Liver (tissue), 8 donors: ENCODE measurements at regions not wholly inside any gene's neighbourhood (a gene's known extent, or its start where the extent isn't known, plus 50 kb on each side); places are given as distances from the start of the nearest gene placed in this dataset.

Experiments
- DNase-seq: peaks from one replicate; pipeline ENCODE4 v3.0.0-alpha.2; 2017; ENCODE audit warnings: low spot score
- H3K27ac ChIP-seq, 2 donors: one replicate each; pipeline ENCODE4 v1.7.0; 2013; ENCODE audit warnings: inconsistent platforms in 2 of 2, low read length in 2 of 2, control low read depth in 1 of 2, low read depth in 1 of 2, mild to moderate bottlenecking in 1 of 2
- H3K27me3 ChIP-seq, 4 donors: one replicate each; pipeline versions ENCODE4 v1.6.1 to v1.7.0; 2013; ENCODE audit warnings: low read length in 3 of 4, inconsistent platforms in 1 of 4, mild to moderate bottlenecking in 1 of 4, moderate library complexity in 1 of 4; ENCODE audit not compliant: control insufficient read depth in 4 of 4, insufficient read depth in 4 of 4
- H3K36me3 ChIP-seq, 4 donors: one replicate each; pipeline versions ENCODE4 v1.6.1 to v1.7.0; 2013; ENCODE audit warnings: low read length in 3 of 4, mild to moderate bottlenecking in 3 of 4, low read depth in 1 of 4, moderate library complexity in 1 of 4; ENCODE audit not compliant: control insufficient read depth in 4 of 4, insufficient read depth in 3 of 4
- H3K4me1 ChIP-seq, 4 donors: one replicate each; pipeline versions ENCODE4 v1.6.1 to v1.7.0; 2013; ENCODE audit warnings: low read length in 3 of 4, mild to moderate bottlenecking in 3 of 4, moderate library complexity in 1 of 4; ENCODE audit not compliant: control insufficient read depth in 4 of 4, insufficient read depth in 4 of 4
- H3K4me3 ChIP-seq, 3 donors: one replicate each; pipeline versions ENCODE4 v1.6.1 to v1.7.0; 2013; ENCODE audit warnings: low read length in 3 of 3, control low read depth in 1 of 3, low read depth in 1 of 3, mild to moderate bottlenecking in 1 of 3
- H3K9ac ChIP-seq, 2 donors: one replicate each; pipeline ENCODE4 v1.7.0; 2013; ENCODE audit warnings: low read length in 2 of 2, mild to moderate bottlenecking in 2 of 2, moderate library complexity in 2 of 2, control low read depth in 1 of 2, low read depth in 1 of 2
- H3K9me3 ChIP-seq, 4 donors: one replicate each; pipeline versions ENCODE4 v1.6.1 to v1.7.0; 2013; ENCODE audit warnings: low read length in 3 of 4; ENCODE audit not compliant: control insufficient read depth in 4 of 4
- EGR1 ChIP-seq, 2 donors: IDR thresholded peaks; 2 replicates each; pipeline ENCODE4 v1.6.1; 2016 to 2018; ENCODE audit warnings: antibody characterized with exemption in 2 of 2, low read depth in 2 of 2
- FOXA1 ChIP-seq: IDR thresholded peaks from 2 replicates; pipeline ENCODE4 v1.6.1; 2016; ENCODE audit warnings: antibody characterized with exemption
- FOXA2 ChIP-seq: IDR thresholded peaks from 2 replicates; pipeline ENCODE4 v1.6.1; 2016; ENCODE audit warnings: antibody characterized with exemption
- GABPA ChIP-seq, 2 donors: IDR thresholded peaks in 1 of 2; conservative IDR thresholded peaks in 1 of 2; 2 replicates each; pipeline ENCODE4 v1.6.1; 2016; ENCODE audit warnings: antibody characterized with exemption in 2 of 2, mild to moderate bottlenecking in 1 of 2, moderate library complexity in 1 of 2
- HNF4A ChIP-seq, 2 donors: conservative IDR thresholded peaks; 2 replicates each; pipeline ENCODE4 v1.6.1; 2016; ENCODE audit warnings: antibody characterized with exemption in 2 of 2, mild to moderate bottlenecking in 2 of 2
- HNF4G ChIP-seq: IDR thresholded peaks from 2 replicates; pipeline ENCODE4 v1.6.1; 2016; ENCODE audit warnings: antibody characterized with exemption
- JUND ChIP-seq, 2 donors: IDR thresholded peaks; 2 replicates each; pipeline ENCODE4 v1.6.1; 2016; ENCODE audit warnings: antibody characterized with exemption in 2 of 2
- NR2F2 ChIP-seq: IDR thresholded peaks from 2 replicates; pipeline ENCODE4 v1.6.1; 2016; ENCODE audit warnings: antibody characterized with exemption
- RAD21 ChIP-seq, 2 donors: IDR thresholded peaks; 2 replicates each; pipeline ENCODE4 v1.6.1; 2016; ENCODE audit warnings: antibody characterized with exemption in 2 of 2, mild to moderate bottlenecking in 2 of 2
- RXRA ChIP-seq, 2 donors: IDR thresholded peaks; 2 replicates each; pipeline ENCODE4 v1.6.1; 2017 to 2018; ENCODE audit warnings: antibody characterized with exemption in 2 of 2, mild to moderate bottlenecking in 1 of 2
- SP1 ChIP-seq: IDR thresholded peaks from 2 replicates; pipeline ENCODE4 v1.6.1; 2018; ENCODE audit warnings: antibody characterized with exemption, mild to moderate bottlenecking
- TAF1 ChIP-seq: conservative IDR thresholded peaks from 2 replicates; pipeline ENCODE4 v1.6.1; 2016; ENCODE audit warnings: antibody characterized with exemption, mild to moderate bottlenecking
- YY1 ChIP-seq: IDR thresholded peaks from 2 replicates; pipeline ENCODE4 v1.6.1; 2016; ENCODE audit warnings: antibody characterized with exemption, mild to moderate bottlenecking
- WGBS: extraction: QIAGEN DNeasy Blood & Tissue Kit; methylation state at CpG from one replicate; pipeline ENCODE4 v1.1.7; 2013; 5-methylcytosine and 5-hydroxymethylcytosine counted together
- TF ChIP-seq, protein P1 (sequence below): IDR thresholded peaks from 2 replicates; pipeline ENCODE4 v1.6.1; 2016; ENCODE audit warnings: antibody characterized with exemption
- TF ChIP-seq, protein P2 (sequence below): IDR thresholded peaks from 2 replicates; pipeline ENCODE4 v1.6.1; 2016; ENCODE audit warnings: antibody characterized with exemption
- TF ChIP-seq, protein P3 (sequence below): IDR thresholded peaks from 2 replicates; pipeline ENCODE4 v1.6.1; 2016; ENCODE audit warnings: antibody characterized with exemption
- TF ChIP-seq, protein P4 (sequence below): fragments of 150-350 bp; IDR thresholded peaks from 2 replicates; pipeline ENCODE4 v1.5.1; 2017; ENCODE audit warnings: improper control_type of control experiment, low read depth, low read length; ENCODE audit not compliant: missing input control
- TF ChIP-seq, protein P5 (sequence below): IDR thresholded peaks from 2 replicates; pipeline ENCODE4 v1.6.1; 2016; ENCODE audit warnings: antibody characterized with exemption, mild to moderate bottlenecking
- donor health status: healthy.
- donor health status: healthy.
- donor health status: healthy.
- donor health status: healthy.
- donor health status: healthy.

DNA sequence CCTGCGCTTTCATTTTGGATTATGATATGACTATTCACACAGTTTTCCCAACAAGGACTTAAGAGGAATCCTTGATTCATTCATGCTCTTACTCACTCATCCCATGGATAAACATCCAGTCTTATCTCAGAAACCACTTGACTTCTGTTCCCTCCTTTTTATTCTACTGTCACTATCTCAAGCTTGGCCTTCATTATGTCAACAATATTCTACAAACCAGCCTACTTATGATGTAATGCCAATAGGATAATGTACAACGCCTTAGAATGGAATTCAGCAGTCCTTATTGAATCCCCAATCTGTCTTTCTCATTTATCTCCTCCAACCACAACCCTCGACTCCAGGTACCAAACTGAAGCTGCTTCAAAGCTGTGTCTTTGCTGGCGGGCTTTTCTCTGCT lies 448.5 kb downstream of the PDZRN4 start (continued):
- TF ChIP-seq, protein P1, sequence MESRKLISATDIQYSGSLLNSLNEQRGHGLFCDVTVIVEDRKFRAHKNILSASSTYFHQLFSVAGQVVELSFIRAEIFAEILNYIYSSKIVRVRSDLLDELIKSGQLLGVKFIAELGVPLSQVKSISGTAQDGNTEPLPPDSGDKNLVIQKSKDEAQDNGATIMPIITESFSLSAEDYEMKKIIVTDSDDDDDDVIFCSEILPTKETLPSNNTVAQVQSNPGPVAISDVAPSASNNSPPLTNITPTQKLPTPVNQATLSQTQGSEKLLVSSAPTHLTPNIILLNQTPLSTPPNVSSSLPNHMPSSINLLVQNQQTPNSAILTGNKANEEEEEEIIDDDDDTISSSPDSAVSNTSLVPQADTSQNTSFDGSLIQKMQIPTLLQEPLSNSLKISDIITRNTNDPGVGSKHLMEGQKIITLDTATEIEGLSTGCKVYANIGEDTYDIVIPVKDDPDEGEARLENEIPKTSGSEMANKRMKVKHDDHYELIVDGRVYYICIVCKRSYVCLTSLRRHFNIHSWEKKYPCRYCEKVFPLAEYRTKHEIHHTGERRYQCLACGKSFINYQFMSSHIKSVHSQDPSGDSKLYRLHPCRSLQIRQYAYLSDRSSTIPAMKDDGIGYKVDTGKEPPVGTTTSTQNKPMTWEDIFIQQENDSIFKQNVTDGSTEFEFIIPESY: no peak
- TF ChIP-seq YY1 (no peak), GABPA (IDR thresholded peaks at IDR 0.05 in 1 of 2, conservative IDR thresholded peaks at IDR 0.05 in 1 of 2) (no peak), FOXA2 (no peak), EGR1 (IDR thresholded peaks at IDR 0.05; ENCODE audit: low read depth in 2 of 2) (no peak), NR2F2 (no peak), RXRA (IDR thresholded peaks at IDR 0.05) (no peak), HNF4G (no peak), JUND (IDR thresholded peaks at IDR 0.05) (no peak), TAF1 (no peak), HNF4A (conservative IDR thresholded peaks at IDR 0.05) (no peak)
- TF ChIP-seq, protein P2, sequence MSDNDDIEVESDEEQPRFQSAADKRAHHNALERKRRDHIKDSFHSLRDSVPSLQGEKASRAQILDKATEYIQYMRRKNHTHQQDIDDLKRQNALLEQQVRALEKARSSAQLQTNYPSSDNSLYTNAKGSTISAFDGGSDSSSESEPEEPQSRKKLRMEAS: no peak
- TF ChIP-seq, protein P3, sequence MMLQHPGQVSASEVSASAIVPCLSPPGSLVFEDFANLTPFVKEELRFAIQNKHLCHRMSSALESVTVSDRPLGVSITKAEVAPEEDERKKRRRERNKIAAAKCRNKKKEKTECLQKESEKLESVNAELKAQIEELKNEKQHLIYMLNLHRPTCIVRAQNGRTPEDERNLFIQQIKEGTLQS: no peak

DNA sequence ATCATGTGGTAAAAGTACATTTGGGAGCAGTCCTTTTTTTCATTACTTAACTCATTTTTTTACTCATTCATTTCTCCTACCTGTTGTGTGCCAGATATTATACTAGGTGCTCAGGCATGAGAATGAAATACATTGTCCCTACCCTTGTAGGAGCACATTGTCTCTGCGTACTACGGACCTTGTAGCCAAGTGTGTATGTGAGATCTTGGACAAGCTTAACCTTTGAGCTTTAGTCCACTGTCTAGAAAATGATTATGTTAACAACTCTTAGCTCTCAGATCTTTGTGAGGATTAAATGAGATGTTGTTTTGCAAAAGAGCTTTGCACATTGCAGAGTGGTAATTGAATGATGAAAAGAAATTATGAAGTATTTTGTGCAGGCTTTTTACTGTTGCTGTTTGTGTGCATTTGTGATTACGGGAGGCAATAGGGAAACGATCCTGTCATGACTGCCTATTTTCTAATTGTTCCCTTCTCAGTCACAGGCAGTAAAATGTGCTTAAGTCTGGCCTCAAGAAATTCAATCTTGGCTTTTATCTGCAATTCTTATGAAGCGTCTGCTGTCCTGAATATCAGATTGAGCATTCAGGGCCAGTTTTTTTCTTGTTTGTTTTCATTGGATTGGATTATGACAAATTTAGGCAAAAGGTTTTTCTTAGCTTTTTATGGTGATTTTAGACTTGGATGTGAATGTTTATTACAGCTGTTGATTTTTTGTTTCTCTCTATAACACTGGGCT lies 447.7 kb downstream of the PDZRN4 start:
- H3K36me3 ChIP-seq: no peaks in the 10 kb centered on the region
- H3K9ac ChIP-seq: no peak overlapping the region
- DNase-seq: no peak
- no peak overlapping the region for H3K4me3 ChIP-seq
- H3K9me3 ChIP-seq: peaks cover 0 to 2% (median 0%) of the 10 kb centered on the region in 4 donors
- no peaks in the 10 kb centered on the region for H3K27me3 ChIP-seq
- no peaks in the 10 kb centered on the region for H3K4me1 ChIP-seq
- TF ChIP-seq HNF4A (conservative IDR thresholded peaks at IDR 0.05): no peak
- TF ChIP-seq, protein P4, sequence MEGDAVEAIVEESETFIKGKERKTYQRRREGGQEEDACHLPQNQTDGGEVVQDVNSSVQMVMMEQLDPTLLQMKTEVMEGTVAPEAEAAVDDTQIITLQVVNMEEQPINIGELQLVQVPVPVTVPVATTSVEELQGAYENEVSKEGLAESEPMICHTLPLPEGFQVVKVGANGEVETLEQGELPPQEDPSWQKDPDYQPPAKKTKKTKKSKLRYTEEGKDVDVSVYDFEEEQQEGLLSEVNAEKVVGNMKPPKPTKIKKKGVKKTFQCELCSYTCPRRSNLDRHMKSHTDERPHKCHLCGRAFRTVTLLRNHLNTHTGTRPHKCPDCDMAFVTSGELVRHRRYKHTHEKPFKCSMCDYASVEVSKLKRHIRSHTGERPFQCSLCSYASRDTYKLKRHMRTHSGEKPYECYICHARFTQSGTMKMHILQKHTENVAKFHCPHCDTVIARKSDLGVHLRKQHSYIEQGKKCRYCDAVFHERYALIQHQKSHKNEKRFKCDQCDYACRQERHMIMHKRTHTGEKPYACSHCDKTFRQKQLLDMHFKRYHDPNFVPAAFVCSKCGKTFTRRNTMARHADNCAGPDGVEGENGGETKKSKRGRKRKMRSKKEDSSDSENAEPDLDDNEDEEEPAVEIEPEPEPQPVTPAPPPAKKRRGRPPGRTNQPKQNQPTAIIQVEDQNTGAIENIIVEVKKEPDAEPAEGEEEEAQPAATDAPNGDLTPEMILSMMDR: no peak
- TF ChIP-seq RAD21 (IDR thresholded peaks at IDR 0.05): no peak
- TF ChIP-seq FOXA1: no peak
- TF ChIP-seq NR2F2: no peak
- no peak for TF ChIP-seq EGR1 (IDR thresholded peaks at IDR 0.05; ENCODE audit: low read depth in 2 of 2)
- TF ChIP-seq, protein P2: no peak
- TF ChIP-seq JUND (IDR thresholded peaks at IDR 0.05): no peak
- TF ChIP-seq SP1: no peak
- TF ChIP-seq, protein P1: no peak
- TF ChIP-seq HNF4G: no peak
- TF ChIP-seq, protein P3: no peak
- no peak for TF ChIP-seq TAF1
- TF ChIP-seq GABPA (IDR thresholded peaks at IDR 0.05 in 1 of 2, conservative IDR thresholded peaks at IDR 0.05 in 1 of 2): no peak
- TF ChIP-seq, protein P5, sequence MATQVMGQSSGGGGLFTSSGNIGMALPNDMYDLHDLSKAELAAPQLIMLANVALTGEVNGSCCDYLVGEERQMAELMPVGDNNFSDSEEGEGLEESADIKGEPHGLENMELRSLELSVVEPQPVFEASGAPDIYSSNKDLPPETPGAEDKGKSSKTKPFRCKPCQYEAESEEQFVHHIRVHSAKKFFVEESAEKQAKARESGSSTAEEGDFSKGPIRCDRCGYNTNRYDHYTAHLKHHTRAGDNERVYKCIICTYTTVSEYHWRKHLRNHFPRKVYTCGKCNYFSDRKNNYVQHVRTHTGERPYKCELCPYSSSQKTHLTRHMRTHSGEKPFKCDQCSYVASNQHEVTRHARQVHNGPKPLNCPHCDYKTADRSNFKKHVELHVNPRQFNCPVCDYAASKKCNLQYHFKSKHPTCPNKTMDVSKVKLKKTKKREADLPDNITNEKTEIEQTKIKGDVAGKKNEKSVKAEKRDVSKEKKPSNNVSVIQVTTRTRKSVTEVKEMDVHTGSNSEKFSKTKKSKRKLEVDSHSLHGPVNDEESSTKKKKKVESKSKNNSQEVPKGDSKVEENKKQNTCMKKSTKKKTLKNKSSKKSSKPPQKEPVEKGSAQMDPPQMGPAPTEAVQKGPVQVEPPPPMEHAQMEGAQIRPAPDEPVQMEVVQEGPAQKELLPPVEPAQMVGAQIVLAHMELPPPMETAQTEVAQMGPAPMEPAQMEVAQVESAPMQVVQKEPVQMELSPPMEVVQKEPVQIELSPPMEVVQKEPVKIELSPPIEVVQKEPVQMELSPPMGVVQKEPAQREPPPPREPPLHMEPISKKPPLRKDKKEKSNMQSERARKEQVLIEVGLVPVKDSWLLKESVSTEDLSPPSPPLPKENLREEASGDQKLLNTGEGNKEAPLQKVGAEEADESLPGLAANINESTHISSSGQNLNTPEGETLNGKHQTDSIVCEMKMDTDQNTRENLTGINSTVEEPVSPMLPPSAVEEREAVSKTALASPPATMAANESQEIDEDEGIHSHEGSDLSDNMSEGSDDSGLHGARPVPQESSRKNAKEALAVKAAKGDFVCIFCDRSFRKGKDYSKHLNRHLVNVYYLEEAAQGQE: no peak
- no peak overlapping the region for H3K27ac ChIP-seq
- WGBS: 62% methylated on average over 5 of the region's 5 CpGs
